ENCODE measurements at regions not wholly inside any gene's neighbourhood (a gene's known extent, or its start where the extent isn't known, plus 50 kb on each side); places are given as distances from the start of the nearest gene placed in this dataset.

- in situ Hi-C loops (cut with HindIII; ENCODE audit: low pct_ligation_motif_present, low sequenced_read_pairs), result no loop called here
- no peak for TF ChIP-seq CTCF (IDR thresholded peaks at IDR 0.05; ENCODE audit: low read depth, low read length, missing control alignments)
- H3K36me3 ChIP-seq (replicated peaks), result no peaks in the 10 kb centered on the region
Measured at GRCh38 chr1:87723193-87723592, 394.5 kb downstream of the LMO4 start.

GRCh38 chr1:87728169-87728568 is 399.5 kb downstream of the LMO4 start:
- no peak for DNase-seq
- no peaks in the 10 kb centered on the region for H3K36me3 ChIP-seq (replicated peaks)
- TF ChIP-seq CTCF (IDR thresholded peaks at IDR 0.05; ENCODE audit: low read depth, low read length, missing control alignments), result no peak
- in situ Hi-C loops (cut with HindIII; ENCODE audit: low pct_ligation_motif_present, low sequenced_read_pairs), result no loop called here
- H3K27ac ChIP-seq, result no peak overlapping the region
- H3K4me3 ChIP-seq (ENCODE audit: low read depth, low read length), result no peak overlapping the region
- no peaks in the 10 kb centered on the region for H3K27me3 ChIP-seq (replicated peaks)

More at GRCh38 chr1:87723193-87723592, 394.5 kb downstream of the LMO4 start:
- H3K27ac ChIP-seq, result no peak overlapping the region
- DNase-seq, result no peak
- H3K4me3 ChIP-seq (ENCODE audit: low read depth, low read length), result no peak overlapping the region
- no peaks in the 10 kb centered on the region for H3K27me3 ChIP-seq (replicated peaks)

- no peak overlapping the region for H3K27ac ChIP-seq
- no peak for DNase-seq
- no peak for TF ChIP-seq CTCF (IDR thresholded peaks at IDR 0.05; ENCODE audit: low read depth, low read length, missing control alignments)
- H3K4me3 ChIP-seq (ENCODE audit: low read depth, low read length), result no peak overlapping the region
- no peaks in the 10 kb centered on the region for H3K27me3 ChIP-seq (replicated peaks)
- in situ Hi-C loops (cut with HindIII; ENCODE audit: low pct_ligation_motif_present, low sequenced_read_pairs), result no loop called here
- H3K36me3 ChIP-seq (replicated peaks), result no peaks in the 10 kb centered on the region
Measured at GRCh38 chr1:87730274-87731216, 401.9 kb downstream of the LMO4 start.

GRCh38 chr1:87733386-87733785 is 404.7 kb downstream of the LMO4 start:
- H3K27ac ChIP-seq, result no peak overlapping the region
- in situ Hi-C loops (cut with HindIII; ENCODE audit: low pct_ligation_motif_present, low sequenced_read_pairs), result no loop called here

GRCh38 chr1:87735750-87736149 is 407.1 kb downstream of the LMO4 start:
- Histone ChIP-seq H3K27me3 (replicated peaks) (no peaks in the 10 kb centered on the region), H3K27ac (no peak overlapping the region), H3K4me3 (ENCODE audit: low read depth, low read length) (no peak overlapping the region), H3K36me3 (replicated peaks) (no peaks in the 10 kb centered on the region)
- no peak for DNase-seq
- no peak for TF ChIP-seq CTCF (IDR thresholded peaks at IDR 0.05; ENCODE audit: low read depth, low read length, missing control alignments)
- in situ Hi-C loops (cut with HindIII; ENCODE audit: low pct_ligation_motif_present, low sequenced_read_pairs), result no loop called here

More at GRCh38 chr1:87733386-87733785, 404.7 kb downstream of the LMO4 start:
- DNase-seq, result no peak
- Histone ChIP-seq H3K4me3 (ENCODE audit: low read depth, low read length) (no peak overlapping the region), H3K27me3 (replicated peaks) (no peaks in the 10 kb centered on the region), H3K36me3 (replicated peaks) (no peaks in the 10 kb centered on the region)
- TF ChIP-seq CTCF (IDR thresholded peaks at IDR 0.05; ENCODE audit: low read depth, low read length, missing control alignments), result no peak

Measured in brain microvascular endothelial cell (primary cell).